ENCODE measurements at regions not wholly inside any gene's neighbourhood (a gene's known extent, or its start where the extent isn't known, plus 50 kb on each side); places are given as distances from the start of the nearest gene placed in this dataset.

DNA sequence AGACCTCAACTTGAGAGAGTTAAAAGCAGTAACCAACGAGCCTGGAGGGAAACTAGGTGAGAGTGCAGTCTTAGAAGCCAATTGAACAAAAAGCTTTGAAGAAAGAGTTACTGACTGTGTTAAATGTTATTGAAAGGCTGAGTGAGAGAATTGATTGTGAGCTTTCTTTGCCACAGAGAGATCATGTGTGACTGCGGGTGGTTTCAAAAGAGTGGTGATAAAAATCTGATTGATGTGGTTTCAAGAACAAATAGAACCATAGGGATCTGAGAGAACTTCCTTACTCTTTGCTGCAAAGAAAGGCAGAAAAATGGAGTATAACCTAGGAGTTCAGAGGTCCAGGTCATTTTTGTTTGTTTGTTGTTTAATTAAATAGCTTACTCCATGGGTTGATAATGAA lies 759.9 kb upstream of the ALCAM start:
- TF ChIP-seq, protein P1, sequence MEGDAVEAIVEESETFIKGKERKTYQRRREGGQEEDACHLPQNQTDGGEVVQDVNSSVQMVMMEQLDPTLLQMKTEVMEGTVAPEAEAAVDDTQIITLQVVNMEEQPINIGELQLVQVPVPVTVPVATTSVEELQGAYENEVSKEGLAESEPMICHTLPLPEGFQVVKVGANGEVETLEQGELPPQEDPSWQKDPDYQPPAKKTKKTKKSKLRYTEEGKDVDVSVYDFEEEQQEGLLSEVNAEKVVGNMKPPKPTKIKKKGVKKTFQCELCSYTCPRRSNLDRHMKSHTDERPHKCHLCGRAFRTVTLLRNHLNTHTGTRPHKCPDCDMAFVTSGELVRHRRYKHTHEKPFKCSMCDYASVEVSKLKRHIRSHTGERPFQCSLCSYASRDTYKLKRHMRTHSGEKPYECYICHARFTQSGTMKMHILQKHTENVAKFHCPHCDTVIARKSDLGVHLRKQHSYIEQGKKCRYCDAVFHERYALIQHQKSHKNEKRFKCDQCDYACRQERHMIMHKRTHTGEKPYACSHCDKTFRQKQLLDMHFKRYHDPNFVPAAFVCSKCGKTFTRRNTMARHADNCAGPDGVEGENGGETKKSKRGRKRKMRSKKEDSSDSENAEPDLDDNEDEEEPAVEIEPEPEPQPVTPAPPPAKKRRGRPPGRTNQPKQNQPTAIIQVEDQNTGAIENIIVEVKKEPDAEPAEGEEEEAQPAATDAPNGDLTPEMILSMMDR (conservative IDR thresholded peaks at IDR 0.05; ENCODE audit: low read depth, low read length) = no peak
- no peak overlapping the region for H3K4me3 ChIP-seq (ENCODE audit: low read depth, low read length)
- no peak for DNase-seq (ENCODE audit: low read depth)

DNA sequence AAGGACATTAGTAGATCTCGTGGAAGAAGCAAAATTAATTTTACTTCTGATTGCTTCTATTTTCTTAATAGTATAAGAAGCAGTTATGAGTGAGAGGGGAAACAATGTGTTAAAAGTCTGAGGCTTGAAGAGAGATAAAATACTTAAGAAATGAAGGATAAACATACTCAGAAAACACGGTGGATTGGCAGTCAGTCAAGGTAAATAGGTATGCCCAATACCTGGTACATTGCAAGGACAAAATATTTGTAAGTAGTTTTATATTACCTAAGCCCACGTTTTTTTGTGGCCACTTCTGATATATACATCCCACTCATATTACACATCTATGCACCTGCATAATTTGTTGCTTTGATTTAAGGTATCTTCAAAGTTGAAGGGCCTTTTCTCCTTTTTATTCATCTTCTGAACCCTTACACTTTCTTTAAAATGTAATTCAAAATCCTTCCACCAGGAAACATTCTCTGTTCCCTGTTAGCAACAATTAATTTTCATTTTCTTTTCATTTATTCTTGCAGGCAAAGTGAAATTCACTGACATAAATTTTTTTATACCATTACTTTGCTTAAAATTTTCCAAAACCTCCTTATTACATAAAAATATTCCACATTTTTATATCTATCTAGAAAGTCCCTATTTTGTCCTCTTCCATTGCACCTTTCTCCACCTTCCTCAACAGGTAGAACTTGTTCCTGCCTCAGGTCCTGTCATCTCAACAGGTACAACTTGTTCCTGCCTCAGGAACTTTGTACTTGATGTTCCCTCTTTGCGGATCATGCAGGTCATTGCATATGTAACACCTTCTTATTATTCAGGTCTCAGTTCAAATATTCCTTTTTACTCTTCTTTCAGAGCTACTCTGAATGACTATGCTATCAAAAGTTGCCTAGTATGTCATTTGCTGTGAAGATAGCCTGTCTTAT lies 755.7 kb upstream of the ALCAM start:
- no peak for DNase-seq (ENCODE audit: low read depth)
- TF ChIP-seq, protein P1 (conservative IDR thresholded peaks at IDR 0.05; ENCODE audit: low read depth, low read length) = no peak
- no peak overlapping the region for H3K4me3 ChIP-seq (ENCODE audit: low read depth, low read length)

DNA sequence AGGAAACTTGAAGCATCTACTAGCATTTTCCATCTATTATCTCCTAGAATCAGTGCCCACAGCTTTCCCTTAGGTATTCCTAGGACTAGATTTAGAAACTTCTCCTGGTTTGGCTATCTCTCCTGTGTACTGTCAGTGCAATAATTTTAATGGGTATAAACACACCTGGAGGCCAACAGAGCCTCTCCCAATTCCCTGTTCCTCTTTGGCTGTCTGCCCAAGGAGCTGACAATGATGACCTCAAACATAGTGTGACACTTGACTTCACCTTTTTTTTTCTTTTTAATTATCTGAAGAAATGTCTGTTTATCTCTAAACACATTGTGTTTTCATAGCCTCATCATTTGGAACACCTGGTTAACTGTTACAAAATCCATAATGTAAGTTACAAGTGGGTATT lies 754.5 kb upstream of the ALCAM start:
- TF ChIP-seq, protein P1 (conservative IDR thresholded peaks at IDR 0.05; ENCODE audit: low read depth, low read length) = no peak
- DNase-seq (ENCODE audit: low read depth) = no peak
- H3K4me3 ChIP-seq (ENCODE audit: low read depth, low read length) = no peak overlapping the region

DNA sequence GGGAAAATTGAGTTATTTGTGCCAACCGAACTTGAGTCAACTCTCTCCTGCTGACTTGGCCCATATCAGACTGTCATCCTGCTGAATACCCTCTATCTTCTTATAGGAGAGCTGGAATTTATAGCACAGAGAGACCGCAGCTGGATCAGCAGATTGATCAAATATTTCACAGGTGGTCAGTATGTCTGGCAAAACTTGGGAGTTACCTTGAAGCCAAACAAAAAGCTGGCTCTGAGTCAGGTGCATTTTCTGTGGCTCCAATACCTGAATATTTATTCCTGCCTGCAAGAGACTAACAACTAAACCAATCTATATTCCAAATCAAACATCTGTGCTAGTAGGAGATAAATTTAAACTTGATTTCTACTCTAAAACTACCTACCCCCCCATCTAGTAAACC lies 752.1 kb upstream of the ALCAM start:
- no peak for DNase-seq (ENCODE audit: low read depth)

DNA sequence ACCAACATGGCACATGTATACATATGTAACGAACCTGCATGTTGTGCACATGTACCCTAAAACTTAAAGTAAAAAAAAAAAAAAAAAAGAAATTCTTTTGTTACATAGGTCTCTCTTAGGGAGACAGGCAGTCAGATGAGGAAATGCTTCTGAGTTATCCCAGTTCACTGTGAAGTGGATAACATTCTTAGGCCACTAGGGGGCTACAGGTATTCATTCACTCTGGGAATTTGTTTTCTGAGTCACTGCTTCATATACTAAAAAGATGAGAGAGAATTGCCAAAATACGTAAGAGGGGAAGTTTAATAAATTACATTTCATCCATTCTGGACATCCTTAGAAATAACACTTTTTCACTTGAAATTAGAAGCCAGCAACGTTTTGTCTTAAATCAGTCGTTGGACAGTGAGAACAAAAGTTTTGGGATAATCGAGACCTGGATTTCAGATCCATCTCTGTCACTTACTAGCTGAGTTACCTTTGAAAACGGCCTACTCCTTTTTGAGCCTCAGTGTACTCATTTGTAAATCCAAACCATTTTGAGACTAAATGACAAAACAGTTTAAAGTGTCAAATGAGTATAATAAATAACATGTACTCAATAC lies 738.4 kb upstream of the ALCAM start:
- TF ChIP-seq, protein P1 (conservative IDR thresholded peaks at IDR 0.05; ENCODE audit: low read depth, low read length) = peak; percentile 81
- H3K4me3 ChIP-seq (ENCODE audit: low read depth, low read length) = no peak overlapping the region
- DNase-seq (ENCODE audit: low read depth) = no peak

More for the DNA sequence above, 752.1 kb upstream of the ALCAM start:
- TF ChIP-seq, protein P1 (conservative IDR thresholded peaks at IDR 0.05; ENCODE audit: low read depth, low read length) = no peak
- no peak overlapping the region for H3K4me3 ChIP-seq (ENCODE audit: low read depth, low read length)

DNA sequence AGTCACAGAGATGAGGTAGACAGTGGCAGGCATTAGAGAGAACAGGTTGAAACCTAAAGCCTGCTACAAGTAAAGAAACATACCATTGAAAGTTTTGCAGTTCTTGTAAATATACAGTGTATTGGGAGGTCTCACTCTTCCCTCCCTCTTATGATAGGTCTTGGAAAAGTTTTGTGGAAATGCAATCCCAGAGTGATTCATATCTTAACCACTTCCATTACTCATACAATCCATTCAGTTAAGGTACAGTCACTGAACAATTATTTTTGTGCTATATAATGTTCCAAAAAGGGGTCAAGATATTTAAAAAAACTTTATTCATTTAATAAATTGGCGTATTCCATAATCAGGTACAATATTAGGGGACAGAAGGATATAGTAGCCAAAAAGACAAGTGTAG lies 737.7 kb upstream of the ALCAM start:
- H3K4me3 ChIP-seq (ENCODE audit: low read depth, low read length) = no peak overlapping the region

More for the DNA sequence above, 737.7 kb upstream of the ALCAM start:
- TF ChIP-seq, protein P1 (conservative IDR thresholded peaks at IDR 0.05; ENCODE audit: low read depth, low read length) = no peak
- peak; percentile 45 for DNase-seq (ENCODE audit: low read depth)
